Kidney (tissue), 13 donors: ENCODE measurements at regions not wholly inside any gene's neighbourhood (a gene's known extent, or its start where the extent isn't known, plus 50 kb on each side); places are given as distances from the start of the nearest gene placed in this dataset.

Source experiments
- DNase-seq, 5 donors: peaks; one replicate each; pipeline ENCODE4 v3.0.0-alpha.2; 2013 to 2020
- FAIRE-seq: peaks from 2 replicates; lab custom pipeline; 2012; peaks lifted over from hg19 to GRCh38; lab: Jason Lieb, UNC
- H3K27ac ChIP-seq, 2 donors: one replicate each; pipeline ENCODE4 v1.7.0; 2013; ENCODE audit warnings: low read depth in 2 of 2, low read length in 2 of 2, inconsistent platforms in 1 of 2
- H3K27me3 ChIP-seq: one replicate; pipeline ENCODE4 v1.7.1; 2013; ENCODE audit warnings: low read length, inconsistent platforms; ENCODE audit not compliant: control insufficient read depth, insufficient read depth
- H3K36me3 ChIP-seq, 3 donors: one replicate each; pipeline versions ENCODE4 v1.7.0 to v1.7.1; 2013; ENCODE audit warnings: low read length in 3 of 3, control low read depth in 1 of 3, inconsistent platforms in 1 of 3; ENCODE audit not compliant: insufficient read depth in 3 of 3, control insufficient read depth in 2 of 3
- H3K4me1 ChIP-seq, 3 donors: one replicate each; pipeline versions ENCODE4 v1.7.0 to v1.7.1; 2013; ENCODE audit warnings: low read length in 3 of 3, inconsistent platforms in 1 of 3, low read depth in 1 of 3; ENCODE audit not compliant: control insufficient read depth in 2 of 3, insufficient read depth in 2 of 3
- H3K4me3 ChIP-seq, 3 donors: one replicate each; pipeline versions ENCODE4 v1.7.0 to v1.8.1; 2013; ENCODE audit warnings: low read length in 3 of 3, control low read depth in 1 of 3, inconsistent platforms in 1 of 3
- H3K9ac ChIP-seq, 3 donors: one replicate each; pipeline versions ENCODE4 v1.7.0 to v1.7.1; 2013; ENCODE audit warnings: low read length in 3 of 3, control low read depth in 1 of 3, inconsistent platforms in 1 of 3
- H3K9me3 ChIP-seq, 3 donors: one replicate each; pipeline versions ENCODE4 v1.7.0 to v1.7.1; 2013; ENCODE audit warnings: low read length in 3 of 3, control low read depth in 1 of 3, inconsistent platforms in 1 of 3; ENCODE audit not compliant: control insufficient read depth in 2 of 3, insufficient read depth in 1 of 3
- intact Hi-C: fragments of 100-400 bp; cut with DNase I; formaldehyde crosslinking; loops from one replicate; pipeline ENCODE4 v1.11.1; 2022
- TF ChIP-seq, protein P1 (sequence below): IDR thresholded peaks from 3 replicates; pipeline ENCODE4 v1.5.1; 2012; ENCODE audit warnings: mild to moderate bottlenecking, moderate library complexity, borderline replicate concordance; ENCODE audit not compliant: insufficient read depth; ENCODE audit errors: extremely low read depth
- donor health status: control.
- donor health status: control.
- donor health status: control.
- donor health status: control.
- donor health status: control.
- donor health status: DM: yes; HTN: yes; CAD: no.
- donor health status: Normal renal cell carcinoma (clear cell type).

DNA sequence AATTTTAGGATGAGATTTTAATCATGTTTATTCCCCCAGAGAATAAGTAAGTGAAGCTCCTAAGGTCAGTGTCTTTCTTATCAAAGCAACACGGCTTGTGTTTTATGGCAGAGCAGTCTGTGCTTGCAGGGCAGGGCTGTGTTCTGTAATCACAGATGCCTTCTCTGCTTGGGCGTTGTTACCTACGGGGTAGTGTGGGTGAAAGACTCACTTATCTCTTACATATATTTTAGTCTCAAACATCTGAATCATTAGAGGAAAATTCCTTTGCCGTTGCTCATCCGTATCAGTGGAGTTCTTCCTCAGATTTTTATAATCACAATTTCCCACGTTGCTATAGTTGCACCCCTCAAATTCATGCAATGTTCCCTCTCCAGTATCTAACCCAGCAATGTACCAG lies 271.7 kb upstream of the MEIS2 start:
- Histone ChIP-seq H3K9ac (no peak overlapping the region), H3K27ac (no peak overlapping the region), H3K4me1 (no peaks in the 10 kb centered on the region), H3K4me3 (no peak overlapping the region), H3K36me3 (no peaks in the 10 kb centered on the region), H3K9me3 (no peaks in the 10 kb centered on the region), H3K27me3 (no peaks in the 10 kb centered on the region)
- intact Hi-C loops = no loop called here
- DNase-seq (no peak), FAIRE-seq (no peak)
- TF ChIP-seq, protein P1, sequence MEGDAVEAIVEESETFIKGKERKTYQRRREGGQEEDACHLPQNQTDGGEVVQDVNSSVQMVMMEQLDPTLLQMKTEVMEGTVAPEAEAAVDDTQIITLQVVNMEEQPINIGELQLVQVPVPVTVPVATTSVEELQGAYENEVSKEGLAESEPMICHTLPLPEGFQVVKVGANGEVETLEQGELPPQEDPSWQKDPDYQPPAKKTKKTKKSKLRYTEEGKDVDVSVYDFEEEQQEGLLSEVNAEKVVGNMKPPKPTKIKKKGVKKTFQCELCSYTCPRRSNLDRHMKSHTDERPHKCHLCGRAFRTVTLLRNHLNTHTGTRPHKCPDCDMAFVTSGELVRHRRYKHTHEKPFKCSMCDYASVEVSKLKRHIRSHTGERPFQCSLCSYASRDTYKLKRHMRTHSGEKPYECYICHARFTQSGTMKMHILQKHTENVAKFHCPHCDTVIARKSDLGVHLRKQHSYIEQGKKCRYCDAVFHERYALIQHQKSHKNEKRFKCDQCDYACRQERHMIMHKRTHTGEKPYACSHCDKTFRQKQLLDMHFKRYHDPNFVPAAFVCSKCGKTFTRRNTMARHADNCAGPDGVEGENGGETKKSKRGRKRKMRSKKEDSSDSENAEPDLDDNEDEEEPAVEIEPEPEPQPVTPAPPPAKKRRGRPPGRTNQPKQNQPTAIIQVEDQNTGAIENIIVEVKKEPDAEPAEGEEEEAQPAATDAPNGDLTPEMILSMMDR = no peak

DNA sequence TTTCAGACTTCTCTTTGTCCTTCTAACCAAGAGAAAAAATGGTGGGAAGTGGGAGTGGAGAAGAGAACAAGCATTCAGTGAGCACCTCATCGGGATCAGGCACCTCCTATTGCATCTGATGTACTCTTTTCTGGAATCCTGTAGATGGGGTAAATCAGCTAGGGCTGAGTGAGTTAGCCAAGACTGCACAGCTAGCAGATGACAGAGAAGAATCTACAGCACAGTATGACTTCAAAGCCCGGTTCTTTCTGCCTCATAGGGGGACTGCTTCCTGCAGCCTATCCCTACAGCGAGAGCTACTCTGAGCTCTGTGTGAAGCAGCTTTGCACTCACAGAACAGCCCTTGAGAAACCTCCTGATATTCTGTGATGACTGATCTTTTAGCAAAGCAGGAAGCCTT lies 275.2 kb upstream of the MEIS2 start:
- FAIRE-seq = no peak
- Histone ChIP-seq H3K4me1 (no peaks in the 10 kb centered on the region), H3K27ac (no peak overlapping the region), H3K27me3 (no peaks in the 10 kb centered on the region), H3K9ac (no peak overlapping the region), H3K36me3 (no peaks in the 10 kb centered on the region), H3K4me3 (no peak overlapping the region), H3K9me3 (no peaks in the 10 kb centered on the region)
- DNase-seq = no peak
- intact Hi-C loops = no loop called here
- TF ChIP-seq, protein P1 = no peak

DNA sequence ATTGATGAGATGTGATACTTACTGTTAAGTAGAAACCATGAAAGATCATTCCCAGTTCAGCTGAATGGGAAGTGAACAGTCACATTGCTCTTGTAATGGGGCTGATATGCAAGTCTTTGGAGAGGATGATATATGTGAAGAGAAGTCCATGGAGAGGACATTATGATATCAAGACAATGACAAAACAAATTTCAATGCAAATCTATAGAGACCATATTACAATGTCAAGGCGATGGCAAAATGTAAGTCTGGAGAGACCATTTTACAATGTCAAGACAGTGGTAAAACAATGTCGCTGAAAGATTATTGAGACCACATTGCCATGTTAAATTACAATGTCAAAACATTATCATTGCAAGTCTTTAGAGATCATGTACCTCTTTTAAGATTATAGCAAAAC lies 277.1 kb upstream of the MEIS2 start:
- DNase-seq = no peak
- Histone ChIP-seq H3K4me1 (no peaks in the 10 kb centered on the region), H3K4me3 (no peak overlapping the region), H3K27me3 (no peaks in the 10 kb centered on the region), H3K9ac (no peak overlapping the region), H3K36me3 (no peaks in the 10 kb centered on the region), H3K9me3 (no peaks in the 10 kb centered on the region), H3K27ac (no peak overlapping the region)
- no peak for FAIRE-seq
- intact Hi-C loops = no loop called here
- TF ChIP-seq, protein P1 = no peak

GRCh38 chr15:37394402-37395099 lies 294.2 kb upstream of the MEIS2 start:
- H3K27me3 ChIP-seq = no peaks in the 10 kb centered on the region
- DNase-seq = no peak
- no peaks in the 10 kb centered on the region for H3K4me1 ChIP-seq
- no peak overlapping the region for H3K4me3 ChIP-seq
- no peak overlapping the region for H3K27ac ChIP-seq
- TF ChIP-seq, protein P1 = no peak
- intact Hi-C loops = no loop called here
- no peaks in the 10 kb centered on the region for H3K36me3 ChIP-seq
- H3K9ac ChIP-seq = no peak overlapping the region
- peaks cover 0 to 8% (median 0%) of the 10 kb centered on the region in 3 donors for H3K9me3 ChIP-seq
- FAIRE-seq = no peak
